ENCODE measurements at regions not wholly inside any gene's neighbourhood (a gene's known extent, or its start where the extent isn't known, plus 50 kb on each side); places are given as distances from the start of the nearest gene placed in this dataset.

DNA sequence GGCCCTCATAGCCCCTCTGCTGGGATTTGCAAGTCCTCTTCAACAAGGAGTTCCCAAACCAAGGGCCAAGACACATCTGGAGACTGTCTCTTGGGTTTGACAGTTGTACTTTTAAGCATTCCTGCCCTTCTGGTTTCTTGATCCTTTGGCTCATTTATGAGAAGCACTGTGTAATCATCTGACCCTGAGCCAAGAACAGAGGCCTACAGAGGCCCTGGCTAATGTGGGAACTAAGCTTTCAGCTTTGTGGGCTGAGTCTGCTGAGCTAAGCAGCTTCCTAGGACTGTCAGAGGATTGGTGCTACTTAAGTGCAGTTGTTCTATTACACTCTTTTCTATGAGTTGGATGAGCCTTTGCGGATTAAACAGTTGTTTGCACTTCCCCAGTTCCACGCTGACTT, 178.3 kb downstream of the KBTBD8 start:
- no peak for TF ChIP-seq CTCF (IDR thresholded peaks at IDR 0.05; ENCODE audit: borderline replicate concordance)
- H3K36me3 ChIP-seq, result no peaks in the 10 kb centered on the region
- no peaks in the 10 kb centered on the region for H3K27me3 ChIP-seq (ENCODE audit: low read depth)
- H3K9me3 ChIP-seq (replicated peaks), result peaks cover 27% of the 10 kb centered on the region
- H3K4me1 ChIP-seq, result no peaks in the 10 kb centered on the region
- no peak overlapping the region for H3K4me3 ChIP-seq
- intact Hi-C loops (cut with micrococcal nuclease), result no loop called here
- no peak overlapping the region for H3K27ac ChIP-seq (replicated peaks)
- DNase-seq, result no peak

DNA sequence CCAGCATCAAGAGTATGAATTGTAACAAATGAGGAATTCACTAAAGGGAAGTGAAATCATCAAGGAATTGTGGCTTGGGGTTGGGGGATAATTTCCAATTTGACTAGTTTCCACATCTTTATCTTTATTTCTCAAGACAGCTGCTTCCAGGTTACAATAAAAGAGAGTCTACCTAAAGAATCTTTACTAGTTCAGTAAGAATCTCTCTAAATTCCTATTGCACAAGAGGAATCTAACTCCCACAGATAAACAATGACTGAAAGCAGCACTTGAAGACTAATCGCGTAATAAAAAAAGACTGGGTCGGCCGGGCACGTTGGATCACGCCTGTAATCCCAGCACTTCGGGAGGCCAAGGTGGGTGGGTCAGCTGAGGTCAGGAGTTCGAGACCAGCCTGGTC, 194.4 kb downstream of the KBTBD8 start:
- DNase-seq, result no peak
- Histone ChIP-seq H3K36me3 (no peaks in the 10 kb centered on the region), H3K4me1 (no peaks in the 10 kb centered on the region), H3K9me3 (replicated peaks) (peaks cover 9% of the 10 kb centered on the region), H3K4me3 (no peak overlapping the region), H3K27ac (replicated peaks) (no peak overlapping the region), H3K27me3 (ENCODE audit: low read depth) (no peaks in the 10 kb centered on the region)
- intact Hi-C loops (cut with micrococcal nuclease), result no loop called here
- TF ChIP-seq CTCF (IDR thresholded peaks at IDR 0.05; ENCODE audit: borderline replicate concordance), result no peak

DNA sequence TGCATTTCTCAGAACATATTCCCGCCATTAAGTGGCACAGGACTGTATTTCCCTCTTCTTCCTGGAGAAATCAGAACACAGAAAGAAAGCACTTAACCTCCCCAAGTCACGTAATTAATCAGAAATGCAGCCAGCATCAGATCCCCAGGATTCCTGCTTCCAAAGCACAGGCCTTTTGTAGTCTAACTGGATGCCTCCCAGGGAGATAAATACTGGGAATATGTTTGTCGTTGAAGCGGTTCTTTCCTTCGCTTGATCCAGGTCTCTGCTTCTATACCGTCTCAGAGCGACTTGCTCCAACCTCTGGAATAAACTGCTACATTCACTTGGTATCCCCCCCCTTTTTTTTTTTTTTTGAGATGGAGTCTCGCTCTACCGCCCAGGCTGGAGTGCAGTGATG, 198.6 kb downstream of the KBTBD8 start:
- TF ChIP-seq CTCF (IDR thresholded peaks at IDR 0.05; ENCODE audit: borderline replicate concordance), result no peak
- H3K4me1 ChIP-seq, result no peaks in the 10 kb centered on the region
- no peaks in the 10 kb centered on the region for H3K36me3 ChIP-seq
- no peaks in the 10 kb centered on the region for H3K27me3 ChIP-seq (ENCODE audit: low read depth)
- no peaks in the 10 kb centered on the region for H3K9me3 ChIP-seq (replicated peaks)
- DNase-seq, result no peak
- H3K27ac ChIP-seq (replicated peaks), result no peak overlapping the region
- intact Hi-C loops (cut with micrococcal nuclease), result no loop called here
- H3K4me3 ChIP-seq, result no peak overlapping the region

GRCh38 chr3:67198374-67198773, 200.3 kb downstream of the KBTBD8 start:
- no peaks in the 10 kb centered on the region for H3K36me3 ChIP-seq
- TF ChIP-seq CTCF (IDR thresholded peaks at IDR 0.05; ENCODE audit: borderline replicate concordance), result no peak
- H3K27ac ChIP-seq (replicated peaks), result no peak overlapping the region
- H3K9me3 ChIP-seq (replicated peaks), result no peaks in the 10 kb centered on the region
- no peak for DNase-seq
- H3K4me3 ChIP-seq, result no peak overlapping the region
- no peaks in the 10 kb centered on the region for H3K4me1 ChIP-seq
- H3K27me3 ChIP-seq (ENCODE audit: low read depth), result no peaks in the 10 kb centered on the region
- intact Hi-C loops (cut with micrococcal nuclease), result no loop called here

DNA sequence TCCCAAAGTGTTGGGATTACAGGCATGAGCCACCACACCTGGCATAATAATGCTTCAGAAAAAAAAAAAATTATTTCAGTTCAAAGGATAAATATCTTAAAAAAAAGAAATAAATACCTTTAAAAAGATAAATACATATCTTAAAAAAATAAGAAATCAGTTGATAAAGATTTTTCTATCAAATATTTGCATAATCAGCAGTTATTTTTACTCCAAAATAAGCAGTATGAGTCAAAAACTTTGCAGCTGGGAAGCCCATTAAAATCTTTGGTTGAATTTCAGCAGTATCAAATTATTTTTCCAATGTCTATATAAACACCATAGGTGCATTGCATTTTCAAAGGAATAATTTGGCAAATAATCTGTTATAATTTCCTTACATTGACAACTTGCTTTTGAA, 202.5 kb downstream of the KBTBD8 start:
- Histone ChIP-seq H3K27me3 (ENCODE audit: low read depth) (no peaks in the 10 kb centered on the region), H3K27ac (replicated peaks) (no peak overlapping the region), H3K4me3 (no peak overlapping the region), H3K4me1 (no peaks in the 10 kb centered on the region), H3K36me3 (no peaks in the 10 kb centered on the region), H3K9me3 (replicated peaks) (no peaks in the 10 kb centered on the region)
- intact Hi-C loops (cut with micrococcal nuclease), result no loop called here
- no peak for DNase-seq
- TF ChIP-seq CTCF (IDR thresholded peaks at IDR 0.05; ENCODE audit: borderline replicate concordance), result no peak

GRCh38 chr3:67201026-67201425, 202.9 kb downstream of the KBTBD8 start:
- no peak overlapping the region for H3K27ac ChIP-seq (replicated peaks)
- intact Hi-C loops (cut with micrococcal nuclease), result no loop called here
- no peak for TF ChIP-seq CTCF (IDR thresholded peaks at IDR 0.05; ENCODE audit: borderline replicate concordance)
- no peaks in the 10 kb centered on the region for H3K9me3 ChIP-seq (replicated peaks)
- DNase-seq, result no peak
- H3K27me3 ChIP-seq (ENCODE audit: low read depth), result no peaks in the 10 kb centered on the region
- H3K4me1 ChIP-seq, result no peaks in the 10 kb centered on the region
- no peaks in the 10 kb centered on the region for H3K36me3 ChIP-seq
- H3K4me3 ChIP-seq, result no peak overlapping the region
